ENCODE measurements at regions not wholly inside any gene's neighbourhood (a gene's known extent, or its start where the extent isn't known, plus 50 kb on each side); places are given as distances from the start of the nearest gene placed in this dataset.
A peak's percentile ranks its signal among the peaks of the same experiment; 100 is the strongest.

DNA sequence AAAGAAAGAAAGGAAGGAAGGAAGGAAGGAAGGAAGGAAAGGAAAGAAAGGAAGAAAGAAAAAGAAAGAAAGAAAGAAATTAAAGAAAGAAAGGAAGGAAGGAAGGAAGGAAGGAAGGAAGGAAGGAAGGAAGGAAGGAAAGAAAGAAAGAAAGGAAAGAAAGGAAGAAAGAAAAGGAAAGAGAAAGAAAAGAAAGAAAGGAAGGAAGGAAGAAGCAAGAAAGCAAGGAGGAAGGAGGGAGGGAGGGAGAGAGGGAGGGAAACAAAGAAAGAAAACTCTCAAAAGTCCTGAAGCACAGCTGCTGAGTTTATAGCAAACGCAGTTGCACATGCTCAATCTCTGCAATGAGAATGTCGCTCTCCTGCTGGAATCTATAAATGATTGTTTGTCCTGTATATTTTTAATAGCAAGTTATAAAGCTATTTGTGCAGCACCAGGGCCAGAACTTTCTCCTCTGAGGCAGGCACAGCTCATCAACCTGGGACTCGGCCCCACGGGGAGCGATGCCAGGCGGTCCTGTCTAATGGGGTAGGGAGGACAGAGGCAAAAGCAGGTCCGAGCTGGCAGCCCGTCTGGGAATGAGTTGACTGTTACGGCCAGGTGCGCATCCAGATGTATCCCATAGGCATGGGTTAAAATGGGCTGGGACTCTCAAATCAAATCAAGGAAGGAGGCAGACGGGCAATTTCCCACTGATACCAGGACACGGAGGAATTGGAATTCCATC, 118.0 kb upstream of the PFKP start:
- no peak for DNase-seq

GRCh38 chr10:2948127-2948854, 119.1 kb upstream of the PFKP start:
- no peak for DNase-seq

DNA sequence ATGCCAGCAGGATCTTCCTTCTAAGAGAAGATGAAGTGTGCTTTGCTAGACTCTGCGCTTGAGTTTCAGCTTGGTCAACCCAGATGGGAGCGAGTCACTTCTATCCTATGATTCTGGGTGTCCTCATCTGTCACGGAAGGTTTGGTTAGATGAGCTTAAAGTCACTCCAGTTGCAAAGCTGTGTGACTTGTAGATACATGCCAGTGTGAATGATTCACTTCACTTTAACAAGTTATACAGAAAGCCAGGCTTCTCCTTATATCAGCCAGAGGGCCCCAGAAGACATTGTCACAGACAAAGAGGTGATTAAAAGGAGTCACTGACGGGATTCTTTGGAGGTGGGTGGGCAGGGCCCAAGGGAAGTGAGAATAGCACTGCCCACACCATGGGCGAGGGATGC, 122.6 kb upstream of the PFKP start:
- DNase-seq = no peak

DNA sequence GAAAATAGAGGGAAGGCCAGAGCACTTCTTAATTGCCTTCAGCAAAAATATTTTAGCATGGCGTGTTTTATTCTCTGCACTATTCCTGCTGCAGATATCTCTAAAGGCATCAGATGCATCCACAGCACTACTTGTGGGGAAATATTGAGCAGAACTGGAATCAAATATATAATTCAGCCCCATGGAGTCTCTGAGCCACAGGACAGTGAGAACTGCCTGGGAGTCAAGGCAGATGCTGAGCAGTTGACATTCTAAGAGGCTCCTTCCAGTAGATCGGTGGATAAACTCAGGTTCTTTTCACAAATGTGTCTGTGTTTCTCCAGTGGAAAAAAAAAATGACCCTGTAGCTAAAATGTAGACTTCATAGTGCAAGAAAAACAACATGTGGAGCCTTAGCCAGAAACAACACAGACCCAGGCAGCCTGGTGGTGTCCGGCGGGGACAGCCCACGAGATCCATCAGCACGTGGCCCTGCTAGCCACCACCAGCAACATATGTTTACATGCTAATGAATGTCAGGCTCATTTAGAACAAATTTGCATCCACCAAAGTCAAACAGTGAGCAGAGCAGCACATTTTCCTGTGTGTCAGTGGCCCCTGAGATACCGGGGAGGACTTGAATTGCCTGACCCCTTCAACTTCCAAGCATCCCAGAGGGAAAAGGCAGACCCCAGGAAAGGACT, 123.3 kb upstream of the PFKP start:
- DNase-seq = no peak

DNA sequence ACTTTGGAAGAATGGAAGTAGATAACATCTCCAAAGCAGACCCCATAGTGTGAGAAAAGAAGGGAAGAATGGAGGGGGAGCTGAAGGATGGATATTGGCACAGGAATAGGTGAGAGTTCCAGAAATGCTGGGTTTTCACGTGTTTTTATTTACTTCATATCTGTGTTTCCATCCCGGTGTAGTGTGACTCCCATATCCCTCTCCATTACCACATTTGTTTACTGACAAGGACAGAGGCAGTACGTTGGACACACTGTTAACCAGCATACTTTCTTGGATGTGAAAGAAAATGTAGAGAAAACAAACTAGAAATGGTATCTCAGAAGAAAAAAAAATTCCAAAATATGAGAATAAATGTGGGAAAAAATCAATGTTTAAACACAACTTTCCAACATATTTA, 124.4 kb upstream of the PFKP start:
- no peak for DNase-seq

DNA sequence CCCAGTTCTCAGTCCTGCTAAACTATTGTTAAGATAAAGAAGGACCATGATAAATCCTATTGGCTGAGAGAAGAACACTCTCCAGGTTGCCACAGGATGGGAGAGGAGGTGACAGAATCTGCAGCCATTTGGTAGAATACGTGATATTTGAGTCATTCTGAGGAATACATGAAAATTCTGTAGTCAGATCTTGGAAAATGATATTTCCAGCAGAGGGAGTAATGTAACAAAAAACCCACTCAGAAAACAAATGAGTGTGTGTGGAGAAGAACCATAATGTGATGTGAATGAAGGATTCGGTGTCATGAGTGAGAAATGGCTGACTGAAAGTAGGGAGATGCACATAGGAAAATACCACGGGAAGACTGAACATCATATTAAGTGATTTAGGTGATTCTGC, 128.5 kb upstream of the PFKP start:
- no peak for DNase-seq

DNA sequence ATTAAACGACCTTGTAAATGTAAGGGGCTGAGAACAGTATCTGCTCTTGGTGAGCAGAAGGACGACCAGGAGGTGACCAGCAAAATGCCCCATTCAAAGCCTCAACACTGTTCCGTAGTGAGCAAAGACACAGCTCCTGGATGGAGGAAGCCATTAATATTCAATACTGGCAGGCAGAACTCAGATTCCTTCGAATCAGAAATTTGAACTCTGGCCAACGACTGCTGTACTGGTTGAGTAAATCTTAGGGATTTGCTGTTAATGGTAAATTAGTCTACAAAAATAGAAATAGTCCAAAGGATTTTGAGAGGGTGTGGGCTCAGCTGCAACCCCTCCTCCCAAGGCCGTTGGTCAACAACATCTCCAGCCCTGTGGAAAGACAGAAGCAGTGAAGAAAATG, 130.5 kb upstream of the PFKP start:
- DNase-seq = no peak

- no peak for DNase-seq
Measured at GRCh38 chr10:2935647-2936386, 131.5 kb upstream of the PFKP start.

DNA sequence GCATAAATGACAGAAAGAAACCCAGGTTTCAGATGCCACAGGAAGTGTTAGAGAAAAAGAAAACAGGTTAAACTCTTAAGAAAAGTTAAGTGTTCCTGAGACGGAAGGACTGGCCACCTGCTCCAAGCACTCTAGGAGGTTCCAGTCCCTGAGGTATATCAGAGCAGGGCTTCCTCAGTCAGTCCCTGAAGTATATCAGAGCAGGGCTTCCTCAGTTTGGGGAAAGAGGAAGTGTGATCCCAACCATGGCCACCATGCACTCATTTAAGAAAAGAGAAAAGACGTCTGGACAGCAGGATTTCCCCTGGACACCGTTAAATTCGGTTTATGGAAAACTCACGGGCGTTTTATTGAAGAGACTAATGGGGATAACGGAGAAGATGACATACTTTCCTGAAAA, 133.4 kb upstream of the PFKP start:
- DNase-seq = no peak

- DNase-seq = no peak
Measured at GRCh38 chr10:2933519-2933918, 133.8 kb upstream of the PFKP start.

GRCh38 chr10:2933071-2933470, 134.3 kb upstream of the PFKP start:
- no peak for DNase-seq

- DNase-seq = no peak
Measured at GRCh38 chr10:2929480-2930258, 137.7 kb upstream of the PFKP start.

DNA sequence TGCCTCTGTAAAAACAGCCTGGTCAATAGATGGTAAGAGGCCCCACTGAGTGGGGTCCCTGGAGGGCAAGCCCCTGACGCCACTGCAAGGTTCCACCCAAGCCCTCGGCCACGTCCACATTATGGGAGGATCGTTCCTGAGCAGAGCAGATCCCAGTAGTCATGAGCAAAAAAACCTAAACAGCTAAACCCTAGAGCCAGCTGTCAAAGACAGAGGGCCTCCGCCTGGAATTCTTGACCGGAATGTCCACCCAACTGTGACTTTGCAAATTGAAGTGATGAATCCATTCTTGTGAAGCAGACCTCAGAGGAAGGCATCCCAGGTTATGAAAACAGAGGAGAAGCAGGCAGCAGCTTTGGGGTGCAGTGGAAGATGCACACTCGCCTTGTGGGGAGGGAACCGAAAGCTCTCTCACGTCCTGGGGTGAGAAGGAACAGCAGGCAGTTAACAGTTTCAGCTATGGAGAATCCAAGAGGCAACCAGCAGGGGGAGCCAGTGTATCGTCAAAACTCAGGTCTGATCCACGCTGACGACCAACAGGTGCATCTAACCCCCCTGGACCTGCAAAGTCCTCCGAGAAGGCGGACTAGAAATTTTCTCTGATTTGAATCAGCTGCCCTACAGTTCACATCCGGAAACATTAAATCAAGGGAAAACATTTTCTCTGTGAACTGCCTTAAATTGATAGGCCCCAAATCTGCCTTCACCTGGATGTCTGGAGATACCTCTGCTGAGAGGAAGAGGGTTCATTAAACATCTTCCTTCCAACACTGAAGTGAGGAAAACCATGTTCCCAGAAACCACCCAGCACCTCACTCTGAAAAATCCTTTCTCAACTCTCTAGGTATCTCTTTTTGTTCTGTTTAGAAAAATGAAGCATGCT, 139.1 kb upstream of the PFKP start:
- DNase-seq = peak; percentile 19

DNA sequence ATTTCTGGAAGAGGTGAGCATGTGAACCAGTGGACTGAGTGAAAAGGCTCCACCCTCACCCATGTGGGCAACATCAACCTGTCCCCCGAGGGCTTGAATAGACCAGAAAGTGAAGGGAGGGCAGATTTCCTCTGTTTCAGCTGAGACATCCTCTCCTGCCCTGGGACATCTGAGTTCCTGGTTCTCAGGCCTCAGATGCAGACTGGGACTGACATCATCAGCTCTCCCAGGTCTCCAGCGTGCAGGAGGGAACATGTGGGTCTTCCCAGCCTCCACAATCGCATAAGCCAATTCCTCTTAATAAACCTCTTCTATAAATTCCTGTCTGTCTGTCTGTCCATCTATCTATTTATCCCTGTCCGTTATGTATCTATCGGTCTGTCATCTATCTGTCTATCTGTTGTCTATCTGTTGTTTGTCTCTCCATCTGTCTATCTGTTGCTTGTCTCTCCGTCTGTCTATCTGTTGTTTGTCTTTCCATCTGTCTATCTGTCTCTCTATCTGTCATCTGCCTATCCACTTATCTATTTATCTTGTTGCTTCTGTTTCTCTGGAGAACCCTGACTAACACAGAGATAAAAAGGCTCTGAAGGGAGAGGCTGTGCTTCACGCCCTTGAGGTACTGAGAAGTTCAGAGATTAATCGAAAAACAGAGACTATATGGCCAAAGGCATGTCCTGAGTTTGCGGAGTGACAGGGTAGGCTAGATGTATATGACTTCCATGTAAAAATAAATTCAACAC, 140.3 kb upstream of the PFKP start:
- no peak for DNase-seq

DNA sequence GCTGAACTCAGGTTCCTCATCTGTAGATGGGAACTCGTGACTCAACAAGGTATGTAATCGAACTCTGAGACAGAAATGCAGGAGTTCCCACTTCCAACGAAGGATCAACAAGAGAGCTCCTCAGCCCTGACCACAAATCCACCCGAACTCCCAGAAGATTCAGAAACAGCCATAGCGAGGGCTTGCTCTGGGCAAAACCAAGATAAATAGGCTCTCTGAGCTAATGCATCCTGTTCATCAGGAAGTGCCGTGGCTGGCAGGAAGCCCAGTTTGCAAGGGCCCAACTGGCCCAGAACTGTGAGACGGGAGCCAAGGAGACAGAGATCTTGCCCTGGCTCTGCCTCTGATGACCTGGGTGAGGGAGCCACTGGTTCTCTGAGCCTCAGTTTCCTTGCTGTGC, 141.7 kb upstream of the PFKP start:
- DNase-seq = peak; percentile 35

GRCh38 chr10:2924431-2924830, 142.9 kb upstream of the PFKP start:
- DNase-seq = no peak

- no peak for DNase-seq
Measured at GRCh38 chr10:2921956-2922680, 145.2 kb upstream of the PFKP start.

DNA sequence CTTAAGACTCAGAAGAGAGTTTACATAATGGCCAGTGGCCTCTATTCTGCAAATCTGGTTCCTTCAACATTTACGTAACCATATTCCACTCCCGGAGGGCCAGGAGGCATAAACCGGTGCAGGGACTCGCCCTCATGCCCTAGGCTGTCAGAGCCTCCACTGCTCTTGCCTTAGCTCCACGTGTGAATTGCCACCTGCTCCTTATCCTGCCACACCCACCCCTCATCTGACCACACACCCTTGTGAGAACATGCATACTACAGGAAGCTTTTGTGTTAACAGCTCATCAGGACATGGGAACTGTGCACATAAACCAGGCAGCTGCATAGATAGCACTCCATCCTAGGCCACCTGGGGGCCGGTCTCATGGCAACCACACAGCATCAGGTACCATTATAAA, 146.7 kb upstream of the PFKP start:
- DNase-seq = no peak

- no peak for DNase-seq
Measured at GRCh38 chr10:2920168-2920567, 147.2 kb upstream of the PFKP start.

DNA sequence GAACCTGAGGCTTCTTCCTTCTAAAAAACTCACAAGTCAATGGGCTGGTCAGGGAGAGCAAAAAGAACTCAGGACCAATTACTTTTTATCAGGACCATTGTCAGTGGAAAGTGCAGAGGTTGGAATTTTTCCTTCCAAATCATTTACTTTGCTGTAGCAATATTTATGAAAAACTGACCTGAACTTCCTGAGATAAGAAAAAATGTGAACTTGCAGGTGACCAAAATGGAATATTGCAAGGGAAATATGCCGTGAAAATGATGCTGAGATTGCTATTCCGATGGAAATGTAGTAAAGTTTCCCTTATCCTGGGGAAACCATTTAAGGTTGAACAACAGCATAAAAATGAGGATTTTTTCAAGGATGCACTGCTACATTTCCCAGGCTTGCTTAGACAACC, 148.3 kb upstream of the PFKP start:
- no peak for DNase-seq

Measured in KG1 (cell line).